Fibroblast of the aortic adventitia (primary cell): ENCODE measurements at regions not wholly inside any gene's neighbourhood (a gene's known extent, or its start where the extent isn't known, plus 50 kb on each side); places are given as distances from the start of the nearest gene placed in this dataset.
A peak's percentile ranks its signal among the peaks of the same experiment; 100 is the strongest.

ENCODE experiments used
- DNase-seq: peaks from one replicate; pipeline ENCODE4 v3.0.0-alpha.2; 2010; ENCODE audit warnings: low read depth
- H3K4me3 ChIP-seq: 2 replicates; pipeline ENCODE4 v1.5.1; 2011; ENCODE audit warnings: low read depth, mild to moderate bottlenecking, control low read depth, low read length, moderate library complexity
- TF ChIP-seq, protein P1 (sequence below): IDR thresholded peaks from 2 replicates; pipeline ENCODE4 v1.5.1; 2011; ENCODE audit warnings: mild to moderate bottlenecking, low read length, control low read depth, inconsistent platforms; ENCODE audit not compliant: insufficient read depth

DNA sequence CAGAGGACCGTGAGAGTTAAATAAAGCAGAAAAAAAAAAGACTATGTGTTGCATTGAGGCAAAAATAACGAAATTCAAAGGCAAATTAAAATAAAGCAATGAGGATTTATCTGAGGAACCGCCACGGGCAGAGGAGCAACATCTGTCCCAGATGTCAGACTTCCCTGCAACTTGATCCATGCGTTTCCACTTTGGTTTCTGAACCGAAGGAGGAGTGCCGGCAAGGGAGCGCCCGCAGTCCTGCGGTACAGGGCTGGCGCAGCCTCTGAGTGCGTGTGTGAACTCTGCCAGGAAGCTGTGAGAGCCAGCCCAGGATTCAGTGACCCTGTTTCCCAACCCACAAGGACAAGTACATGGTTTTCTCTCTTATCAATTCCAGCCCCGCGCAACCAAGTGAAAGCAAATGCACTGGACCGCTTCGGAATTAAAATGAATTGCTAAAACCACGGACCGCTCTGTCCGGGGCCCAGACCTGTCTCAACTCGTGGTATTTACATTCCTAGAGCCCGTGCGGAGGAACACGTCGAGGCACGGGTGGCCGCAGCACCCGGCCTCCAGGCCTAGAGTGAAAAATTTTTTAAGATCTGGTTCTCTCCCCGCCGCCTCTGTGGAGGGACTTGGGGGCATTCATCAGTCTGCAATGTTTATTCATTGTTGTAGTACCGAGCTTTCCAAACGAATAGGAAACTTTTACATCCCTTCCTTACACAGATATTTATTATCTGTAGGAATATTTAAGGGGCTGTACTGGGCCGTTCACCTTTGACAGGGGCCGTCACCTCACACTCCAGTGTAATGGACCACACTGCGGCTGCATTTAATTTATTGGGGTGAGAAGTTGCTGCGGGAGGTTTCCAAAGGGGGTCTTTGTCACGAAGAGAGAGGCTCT, 291.5 kb upstream of the NFE2L3 start:
- DNase-seq: no peak
- no peak overlapping the region for H3K4me3 ChIP-seq
- TF ChIP-seq, protein P1, sequence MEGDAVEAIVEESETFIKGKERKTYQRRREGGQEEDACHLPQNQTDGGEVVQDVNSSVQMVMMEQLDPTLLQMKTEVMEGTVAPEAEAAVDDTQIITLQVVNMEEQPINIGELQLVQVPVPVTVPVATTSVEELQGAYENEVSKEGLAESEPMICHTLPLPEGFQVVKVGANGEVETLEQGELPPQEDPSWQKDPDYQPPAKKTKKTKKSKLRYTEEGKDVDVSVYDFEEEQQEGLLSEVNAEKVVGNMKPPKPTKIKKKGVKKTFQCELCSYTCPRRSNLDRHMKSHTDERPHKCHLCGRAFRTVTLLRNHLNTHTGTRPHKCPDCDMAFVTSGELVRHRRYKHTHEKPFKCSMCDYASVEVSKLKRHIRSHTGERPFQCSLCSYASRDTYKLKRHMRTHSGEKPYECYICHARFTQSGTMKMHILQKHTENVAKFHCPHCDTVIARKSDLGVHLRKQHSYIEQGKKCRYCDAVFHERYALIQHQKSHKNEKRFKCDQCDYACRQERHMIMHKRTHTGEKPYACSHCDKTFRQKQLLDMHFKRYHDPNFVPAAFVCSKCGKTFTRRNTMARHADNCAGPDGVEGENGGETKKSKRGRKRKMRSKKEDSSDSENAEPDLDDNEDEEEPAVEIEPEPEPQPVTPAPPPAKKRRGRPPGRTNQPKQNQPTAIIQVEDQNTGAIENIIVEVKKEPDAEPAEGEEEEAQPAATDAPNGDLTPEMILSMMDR: no peak

DNA sequence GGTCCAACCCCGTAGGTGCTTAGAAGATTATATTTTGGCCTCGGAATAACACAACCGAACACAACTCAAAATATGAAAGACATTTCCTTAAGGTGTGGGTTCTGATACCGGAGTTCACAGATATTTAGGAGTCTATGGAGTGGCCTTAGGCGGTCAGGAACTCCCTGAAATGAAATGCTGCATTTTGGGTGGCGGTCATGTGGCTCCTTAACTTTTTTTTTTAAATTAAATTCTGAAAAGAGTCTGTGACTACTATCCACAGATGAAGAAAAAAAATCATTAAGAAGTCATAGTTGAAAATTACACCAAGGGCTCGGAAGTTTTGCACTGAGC, 290.9 kb upstream of the NFE2L3 start:
- TF ChIP-seq, protein P1: no peak
- no peak for DNase-seq
- no peak overlapping the region for H3K4me3 ChIP-seq

DNA sequence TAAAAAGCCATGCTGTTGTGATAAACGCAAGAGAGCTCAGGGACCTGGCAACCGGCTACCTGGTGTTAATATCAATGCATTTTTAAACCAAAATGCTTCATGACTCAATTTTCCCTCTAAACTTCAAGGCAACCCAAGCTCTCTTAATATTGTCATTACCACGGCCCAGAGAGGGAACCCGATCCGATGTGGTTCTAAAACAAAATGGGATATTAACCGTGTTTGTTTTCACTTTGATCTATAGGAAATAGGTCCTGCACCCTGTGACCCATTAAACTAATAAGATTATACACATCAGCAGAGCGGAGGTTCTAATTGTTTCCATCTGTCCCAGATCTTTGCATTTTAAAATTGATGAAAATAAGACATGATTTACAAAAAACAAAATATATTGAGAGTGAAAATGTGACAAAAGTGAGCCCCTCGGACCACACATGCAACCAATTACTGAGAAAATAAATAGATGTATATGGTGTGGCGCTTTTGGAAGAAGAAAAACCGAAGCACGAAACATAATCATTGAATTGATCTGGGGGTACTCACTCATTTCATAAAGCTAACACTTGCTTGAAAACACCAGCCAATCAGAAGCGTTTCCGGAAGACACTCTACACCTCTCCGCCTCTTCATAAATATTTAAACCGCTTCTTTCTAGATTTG, 290.3 kb upstream of the NFE2L3 start:
- TF ChIP-seq, protein P1: no peak
- no peak for DNase-seq

DNA sequence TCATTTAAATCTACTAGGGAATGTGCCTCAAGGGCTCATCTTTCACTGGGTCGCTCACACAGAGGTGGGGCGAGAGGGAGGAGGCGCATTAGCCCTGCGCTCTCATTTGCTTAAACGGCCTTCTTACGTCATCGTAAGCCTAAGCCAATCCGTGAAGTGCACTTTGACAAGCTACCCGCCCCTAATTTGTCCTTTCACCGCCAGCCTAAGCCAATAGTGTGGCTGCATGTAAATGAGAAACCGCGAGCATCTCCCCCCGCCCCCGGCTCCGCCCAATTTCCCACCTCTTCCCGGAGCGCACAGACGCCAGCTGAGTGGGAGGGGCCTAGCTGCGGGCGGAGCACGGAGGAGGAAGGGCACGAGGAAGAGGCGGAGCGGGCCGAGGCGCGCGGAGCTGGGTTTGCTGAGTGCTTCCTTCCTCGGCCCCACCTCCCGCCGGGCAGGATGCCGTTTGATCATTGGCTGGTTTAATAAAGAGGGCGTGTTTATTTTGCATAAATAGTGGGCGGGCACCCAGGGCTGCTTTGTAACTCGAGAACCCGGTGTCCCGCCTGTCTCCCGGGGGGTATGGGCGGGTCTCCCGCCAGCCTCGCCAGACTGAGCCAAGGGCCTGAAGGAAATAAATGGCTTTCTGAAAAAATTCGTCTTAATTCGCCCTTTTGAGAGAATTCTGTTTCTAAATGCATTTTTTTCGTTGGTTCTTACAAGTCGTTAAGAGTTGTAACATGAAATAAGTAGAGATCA, 289.6 kb upstream of the NFE2L3 start:
- TF ChIP-seq, protein P1: no peak
- peak overlapping the region; percentile 39 for H3K4me3 ChIP-seq
- DNase-seq: peak; percentile 100

More for the DNA sequence above, 290.3 kb upstream of the NFE2L3 start:
- peak overlapping the region; percentile 39 for H3K4me3 ChIP-seq

DNA sequence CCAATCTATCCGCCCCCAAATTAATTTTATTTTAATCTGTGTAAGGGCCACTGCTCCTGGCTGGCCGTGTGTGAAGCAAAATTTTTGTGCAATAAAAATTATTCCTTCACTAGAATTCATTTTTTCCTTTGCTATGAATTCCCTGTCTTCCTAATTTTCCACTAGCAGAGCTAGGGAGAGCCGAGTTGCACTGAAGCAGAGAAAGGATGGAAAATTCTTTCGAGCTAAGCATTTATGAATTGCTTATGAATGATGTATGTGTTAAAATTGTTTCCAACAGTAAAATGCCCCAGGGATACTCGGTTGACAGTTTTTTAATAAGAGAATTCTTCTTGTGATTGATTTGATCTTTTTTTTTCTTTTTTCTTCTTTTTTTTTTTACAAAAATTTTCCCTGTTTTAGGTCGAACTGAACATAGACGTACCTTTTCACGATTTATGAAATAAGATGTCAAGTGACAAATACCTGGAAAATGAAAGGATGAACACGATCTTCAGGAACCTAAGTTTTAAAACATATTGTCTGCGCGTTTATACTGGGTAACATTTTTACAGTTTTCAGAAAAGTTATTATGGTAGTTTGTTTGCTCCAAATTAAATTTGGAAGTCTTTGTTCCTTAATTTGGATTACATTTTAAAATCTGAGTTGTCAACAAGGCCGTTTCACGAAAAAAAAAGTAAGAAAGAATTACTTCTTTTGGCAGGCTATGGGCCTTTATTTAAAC, 288.8 kb upstream of the NFE2L3 start:
- H3K4me3 ChIP-seq: no peak overlapping the region
- TF ChIP-seq, protein P1: no peak
- DNase-seq: no peak

DNA sequence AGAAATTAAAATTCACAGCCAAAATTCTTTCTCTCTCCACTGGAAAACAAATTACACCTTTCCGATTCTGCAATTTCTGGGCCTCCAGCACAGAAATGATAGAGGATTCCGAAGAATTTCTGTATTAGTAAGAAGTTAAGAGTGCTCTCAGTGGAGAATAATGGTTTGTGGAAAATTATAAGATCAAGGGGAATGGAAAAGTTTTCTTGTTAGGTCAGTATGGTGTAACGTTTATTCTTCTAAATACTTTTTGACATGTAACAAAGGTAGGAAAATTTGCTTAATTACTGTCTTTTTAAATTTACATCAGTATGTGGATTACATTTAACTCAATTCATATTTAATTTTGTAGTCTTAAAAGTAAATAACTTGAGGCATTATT, 288.3 kb upstream of the NFE2L3 start:
- no peak overlapping the region for H3K4me3 ChIP-seq
- TF ChIP-seq, protein P1: no peak

More for the DNA sequence above, 288.3 kb upstream of the NFE2L3 start:
- DNase-seq: no peak
